A549 (cell line): ENCODE measurements at regions not wholly inside any gene's neighbourhood (a gene's known extent, or its start where the extent isn't known, plus 50 kb on each side); places are given as distances from the start of the nearest gene placed in this dataset.
A peak's percentile ranks its signal among the peaks of the same experiment; 100 is the strongest.
"Not testable (repeated sequence)": the region's sequence is repeated elsewhere in the genome, so short reads cannot be mapped to it uniquely, and the experiment has no call there.

Source experiments
- ATAC-seq, 2 experiments: fragments of 200-7000 bp in 1 of 2; fragments of >200 bp in 1 of 2; cut with Nextera tagmentation in 1 of 2; cut with Tn5 transposase in 1 of 2; 3 replicates each; pipeline versions ENCODE4 v1.8.0 to v1.9.1; 2018 to 2020; ENCODE audit warnings: mild to moderate bottlenecking in 1 of 2, moderate library complexity in 1 of 2
- CTCF ChIA-PET: fragments of 300-600 bp; sonication (Branson Sonifier 250); formaldehyde crosslinking; extraction: SDS; loops from one replicate; lab custom pipeline; 2021; ENCODE audit warnings: antibody characterized with exemption, inconsistent platforms; lab: Yijun Ruan, JAX
- POLR2A ChIA-PET: fragments of 350-600 bp; formaldehyde crosslinking; extraction: SDS; loops from one replicate; lab custom pipeline; 2021; ENCODE audit warnings: antibody characterized with exemption, inconsistent platforms; lab: Yijun Ruan, JAX
- DNase-seq, 2 experiments: peaks; one replicate each; pipeline versions ENCODE4 v3.0.0 to v3.0.0-alpha.2; 2011 to 2016; ENCODE audit warnings: low read depth in 1 of 2, low spot score in 1 of 2
- FAIRE-seq: peaks from 2 replicates; lab custom pipeline; 2011; peaks lifted over from hg19 to GRCh38; lab: Jason Lieb, UNC
- H3K27ac ChIP-seq, 2 experiments: fragments of >200 bp; sonication (Bioruptor Twin); formaldehyde crosslinking; 3 replicates each; pipeline ENCODE4 v1.5.1; 2016 to 2017
- H3K4me1 ChIP-seq: fragments of >200 bp; sonication (Bioruptor Twin); formaldehyde crosslinking; 3 replicates; pipeline ENCODE4 v1.6.1; 2016
- H3K4me2 ChIP-seq: fragments of >200 bp; sonication (Bioruptor Twin); formaldehyde crosslinking; 3 replicates; pipeline ENCODE4 v1.6.1; 2016
- H3K4me3 ChIP-seq: fragments of >200 bp; sonication (Bioruptor Twin); formaldehyde crosslinking; 3 replicates; pipeline ENCODE4 v1.5.1; 2016
- H3K9me3 ChIP-seq: fragments of >200 bp; sonication (Bioruptor Twin); formaldehyde crosslinking; 3 replicates; pipeline ENCODE4 v1.6.1; 2016
- BCL3 ChIP-seq: fragments of >200 bp; sonication (Bioruptor Twin); formaldehyde crosslinking; IDR thresholded peaks from 3 replicates; pipeline ENCODE4 v1.6.1; 2016
- CBX8 ChIP-seq: fragments of 200-600 bp; sonication (generic); IDR thresholded peaks from 2 replicates; pipeline ENCODE4 v1.6.1; 2016
- EHF ChIP-seq: fragments of 250-450 bp; sonication (Bioruptor Pico); IDR thresholded peaks from 2 replicates; pipeline ENCODE4 v1.5.0; 2020; ENCODE audit warnings: mild to moderate bottlenecking
- EHMT2 ChIP-seq: fragments of 200-600 bp; sonication (generic); IDR thresholded peaks from 2 replicates; pipeline ENCODE4 v1.6.1; 2016; ENCODE audit warnings: antibody characterized with exemption, low read depth, mild to moderate bottlenecking, moderate library complexity
- EP300 ChIP-seq, 2 experiments: fragments of >200 bp; sonication (Bioruptor Twin); formaldehyde crosslinking; IDR thresholded peaks; 2 replicates in 1 of 2; 3 replicates in 1 of 2; pipeline ENCODE4 v1.6.1; 2016 to 2017
- FOSL2 ChIP-seq, 2 experiments: fragments of 450-650 bp in 1 of 2; fragments of >200 bp in 1 of 2; sonication (Bioruptor Twin) in 1 of 2; formaldehyde crosslinking; IDR thresholded peaks; 2 replicates each; pipeline versions ENCODE4 v1.5.0 to v1.6.1; 2016 to 2020; ENCODE audit warnings: mild to moderate bottlenecking in 1 of 2, moderate library complexity in 1 of 2
- FOXS1 ChIP-seq: fragments of 250-450 bp; sonication (Bioruptor Pico); IDR thresholded peaks from 2 replicates; pipeline ENCODE4 v1.5.0; 2020; ENCODE audit warnings: mild to moderate bottlenecking, moderate library complexity
- HEYL ChIP-seq: fragments of 250-450 bp; sonication (Bioruptor Pico); IDR thresholded peaks from 2 replicates; pipeline ENCODE4 v1.8.0; 2021; ENCODE audit warnings: mild to moderate bottlenecking, moderate library complexity
- HOXB13 ChIP-seq: fragments of 250-450 bp; sonication (Bioruptor Pico); IDR thresholded peaks from 2 replicates; pipeline ENCODE4 v1.5.0; 2020; ENCODE audit warnings: low read depth, mild to moderate bottlenecking, moderate library complexity
- KDM5A ChIP-seq: fragments of 200-600 bp; sonication (generic); IDR thresholded peaks from 2 replicates; pipeline ENCODE4 v1.6.1; 2016; ENCODE audit warnings: antibody characterized with exemption, mild to moderate bottlenecking
- MAX ChIP-seq: IDR thresholded peaks from 2 replicates; pipeline ENCODE4 v1.6.1; 2012
- PHF8 ChIP-seq: fragments of 200-600 bp; sonication (generic); IDR thresholded peaks from 2 replicates; pipeline ENCODE4 v1.6.1; 2016; ENCODE audit warnings: low read depth, mild to moderate bottlenecking, antibody characterized with exemption, moderate library complexity, borderline replicate concordance
- POLR2A ChIP-seq: IDR thresholded peaks from 2 replicates; pipeline ENCODE4 v1.6.1; 2012; ENCODE audit warnings: mild to moderate bottlenecking, low read length
- TFCP2L1 ChIP-seq: fragments of 250-450 bp; sonication (Bioruptor Pico); IDR thresholded peaks from 2 replicates; pipeline ENCODE4 v1.5.0; 2021; ENCODE audit warnings: mild to moderate bottlenecking
- TP53 ChIP-seq: fragments of 250-450 bp; sonication (Bioruptor Pico); IDR thresholded peaks from 2 replicates; pipeline ENCODE4 v1.5.0; 2021; ENCODE audit warnings: mild to moderate bottlenecking, moderate library complexity
- USF2 ChIP-seq: fragments of 450-650 bp; IDR thresholded peaks from 2 replicates; pipeline ENCODE4 v1.6.1; 2014; ENCODE audit warnings: antibody characterized with exemption
- ZC3H11A ChIP-seq: fragments of 450-650 bp; IDR thresholded peaks from 2 replicates; pipeline ENCODE4 v1.6.1; 2014; ENCODE audit warnings: antibody characterized with exemption, mild to moderate bottlenecking
- ZSCAN20 ChIP-seq: fragments of 250-450 bp; sonication (Bioruptor Pico); IDR thresholded peaks from 2 replicates; pipeline ENCODE4 v1.8.0; 2022; ENCODE audit warnings: mild to moderate bottlenecking, moderate library complexity
- WGBS: methylation state at CpG from one replicate; pipeline ENCODE4 v1.1.6; 2017; ENCODE audit errors: missing lambda C conversion rate; 5-methylcytosine and 5-hydroxymethylcytosine counted together
- TF ChIP-seq, protein P1 (sequence below): fragments of >200 bp; sonication (Bioruptor Twin); formaldehyde crosslinking; IDR thresholded peaks from 2 replicates; pipeline ENCODE4 v1.6.1; 2016

DNA sequence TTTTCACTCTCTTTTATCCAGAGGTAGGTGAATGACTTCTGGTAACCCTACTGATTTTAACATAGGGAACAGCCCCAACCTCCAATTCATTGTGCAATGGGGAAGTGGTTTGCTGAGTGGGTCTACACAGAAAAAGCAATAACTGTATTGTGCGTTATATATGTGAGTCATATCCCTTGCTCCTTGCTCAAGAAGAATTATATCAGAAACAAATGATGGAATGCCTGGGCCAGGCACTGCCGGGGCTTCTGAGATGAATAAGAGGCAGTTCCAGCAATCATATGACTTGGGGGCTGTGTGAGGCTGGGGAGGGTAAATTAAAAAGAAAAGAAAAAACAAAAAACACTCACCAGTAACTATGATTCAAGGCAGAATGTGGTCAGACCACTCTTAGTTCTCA is 79.2 kb upstream of the ABCA1 start (continued):
- TF ChIP-seq FOSL2 (IDR thresholded peaks at IDR 0.05): peak; percentile 69
- TF ChIP-seq FOSL2 (CRISPR knock-in tag; IDR thresholded peaks at IDR 0.05): peak; percentile 81
- TF ChIP-seq HEYL (CRISPR knock-in tag): no peak
- TF ChIP-seq PHF8: no peak
- TF ChIP-seq CBX8: no peak
- TF ChIP-seq EHF (CRISPR knock-in tag): no peak
- TF ChIP-seq HOXB13 (CRISPR knock-in tag): no peak
- 0 out of 3 replicates have a peak, but pooled peaks have one; percentile 35 for TF ChIP-seq BCL3
- no peak for TF ChIP-seq TP53 (CRISPR knock-in tag)
- TF ChIP-seq, protein P1, sequence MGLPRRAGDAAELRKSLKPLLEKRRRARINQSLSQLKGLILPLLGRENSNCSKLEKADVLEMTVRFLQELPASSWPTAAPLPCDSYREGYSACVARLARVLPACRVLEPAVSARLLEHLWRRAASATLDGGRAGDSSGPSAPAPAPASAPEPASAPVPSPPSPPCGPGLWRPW: peak; percentile 47; the same call in 1 of the 2 replicates

DNA sequence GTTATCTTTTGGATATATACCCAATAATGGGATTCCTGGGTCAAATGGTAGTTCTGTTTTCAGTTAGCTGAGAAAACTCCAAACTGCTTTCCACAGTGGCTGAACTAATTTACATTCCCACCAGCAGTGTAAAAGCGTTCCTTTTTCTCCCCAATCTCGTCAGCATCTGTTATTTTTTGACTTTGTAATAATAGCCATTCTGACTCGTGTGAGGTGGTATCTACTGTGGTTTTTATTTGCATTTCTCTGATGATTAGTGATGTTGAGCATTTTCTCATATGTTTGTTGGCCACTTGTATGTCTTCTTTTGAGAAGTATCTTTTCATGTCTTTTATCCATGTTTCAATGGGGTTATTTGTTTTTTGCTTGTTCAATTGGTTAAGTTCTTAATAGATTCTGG is 82.1 kb upstream of the ABCA1 start:
- POLR2A ChIA-PET: not testable (repeated sequence)

DNA sequence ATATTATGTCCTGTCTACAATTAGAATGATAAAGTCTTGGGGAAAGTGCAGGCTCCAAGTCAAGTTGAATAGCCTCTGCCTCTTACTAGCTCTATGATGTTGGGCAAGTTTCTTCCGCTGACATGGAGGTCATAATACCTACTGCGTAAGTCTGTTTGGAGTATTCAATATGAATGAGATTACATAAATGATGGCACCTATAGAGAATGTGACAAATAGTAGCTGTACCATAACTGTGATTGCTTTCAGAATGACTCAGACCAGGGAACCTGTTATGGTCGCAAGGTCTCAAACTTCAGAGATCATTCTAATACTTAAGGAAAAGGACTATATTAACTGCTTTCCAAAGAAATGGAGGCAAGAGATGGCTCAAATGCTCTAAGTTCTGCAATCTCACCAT is 94.0 kb upstream of the ABCA1 start:
- ATAC-seq: no peak
- DNase-seq: no peak
- H3K9me3 ChIP-seq: no peaks in the 10 kb centered on the region
- no peaks in the 10 kb centered on the region for H3K4me1 ChIP-seq
- WGBS: 88% methylated on average over 3 of the region's 3 CpGs
- POLR2A ChIA-PET: no interaction called here
- no peak overlapping the region for H3K4me2 ChIP-seq
- no peak overlapping the region for H3K4me3 ChIP-seq
- TF ChIP-seq KDM5A (no peak), TFCP2L1 (CRISPR knock-in tag) (no peak), HEYL (CRISPR knock-in tag) (no peak), CBX8 (no peak), USF2 (no peak), EHMT2 (no peak), FOXS1 (CRISPR knock-in tag) (no peak), POLR2A (no peak), EP300 (IDR thresholded peaks at IDR 0.05) (no peak), MAX (no peak), ZSCAN20 (CRISPR knock-in tag) (no peak), BCL3 (no peak), ZC3H11A (no peak)
- H3K27ac ChIP-seq: no peak overlapping the region
- CTCF ChIA-PET: no interaction called here
- FAIRE-seq: no peak

More for the DNA sequence above, 82.1 kb upstream of the ABCA1 start:
- H3K27ac ChIP-seq, H3K4me2 ChIP-seq, ATAC-seq, H3K9me3 ChIP-seq, H3K4me3 ChIP-seq, FAIRE-seq, DNase-seq: not testable (repeated sequence)
- WGBS: 63% methylated on average over 3 of the region's 3 CpGs
- peaks cover 17% of the 10 kb centered on the region for H3K4me1 ChIP-seq
- CTCF ChIA-PET: interaction anchor here (1.2 to 1.7 kb wide), 2 partner anchors 9 to 34 kb away, joined by 3 to 4 read pairs; no protein-coding TSS in a partner anchor

DNA sequence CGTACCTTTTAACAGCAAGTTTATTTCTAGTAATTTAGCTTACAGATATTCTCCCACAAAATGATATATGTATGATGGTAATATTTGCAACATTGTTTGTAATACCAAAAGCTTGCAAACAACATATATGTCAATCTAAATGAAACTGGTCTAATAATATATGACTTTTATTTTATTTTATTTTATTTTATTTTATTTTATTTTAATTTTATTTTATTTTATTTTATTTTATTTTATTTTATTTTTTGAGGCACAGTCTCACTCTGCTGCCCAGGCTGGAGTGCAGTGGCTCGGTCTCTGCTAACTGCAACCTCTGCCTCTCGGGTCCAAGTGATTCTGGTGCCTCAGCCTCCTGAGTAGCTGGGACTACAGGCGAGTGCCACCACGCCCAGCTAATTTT is 94.6 kb upstream of the ABCA1 start:
- POLR2A ChIA-PET, H3K4me3 ChIP-seq, H3K27ac ChIP-seq, H3K4me2 ChIP-seq, H3K9me3 ChIP-seq, ATAC-seq, FAIRE-seq, H3K4me1 ChIP-seq, DNase-seq: not testable (repeated sequence)
- CTCF ChIA-PET: interaction anchor here (1.2 kb wide), 1 partner anchor 31 kb away, joined by 3 read pairs; no protein-coding TSS in a partner anchor
- WGBS: 83% methylated on average over 5 of the region's 5 CpGs
